HepG2 (cell line): ENCODE measurements at regions not wholly inside any gene's neighbourhood (a gene's known extent, or its start where the extent isn't known, plus 50 kb on each side); places are given as distances from the start of the nearest gene placed in this dataset.

Source experiments
- ZZZ3 ChIP-seq: sonication (generic); formaldehyde crosslinking; IDR thresholded peaks from 2 replicates; pipeline ENCODE4 v1.4.0; 2020; ENCODE audit warnings: missing genetic modification reagents, mild to moderate bottlenecking, borderline replicate concordance
- TF ChIP-seq, protein P1 (sequence below): sonication (generic); formaldehyde crosslinking; IDR thresholded peaks from 2 replicates; pipeline ENCODE4 v1.4.0; 2020; ENCODE audit warnings: missing genetic modification reagents

DNA sequence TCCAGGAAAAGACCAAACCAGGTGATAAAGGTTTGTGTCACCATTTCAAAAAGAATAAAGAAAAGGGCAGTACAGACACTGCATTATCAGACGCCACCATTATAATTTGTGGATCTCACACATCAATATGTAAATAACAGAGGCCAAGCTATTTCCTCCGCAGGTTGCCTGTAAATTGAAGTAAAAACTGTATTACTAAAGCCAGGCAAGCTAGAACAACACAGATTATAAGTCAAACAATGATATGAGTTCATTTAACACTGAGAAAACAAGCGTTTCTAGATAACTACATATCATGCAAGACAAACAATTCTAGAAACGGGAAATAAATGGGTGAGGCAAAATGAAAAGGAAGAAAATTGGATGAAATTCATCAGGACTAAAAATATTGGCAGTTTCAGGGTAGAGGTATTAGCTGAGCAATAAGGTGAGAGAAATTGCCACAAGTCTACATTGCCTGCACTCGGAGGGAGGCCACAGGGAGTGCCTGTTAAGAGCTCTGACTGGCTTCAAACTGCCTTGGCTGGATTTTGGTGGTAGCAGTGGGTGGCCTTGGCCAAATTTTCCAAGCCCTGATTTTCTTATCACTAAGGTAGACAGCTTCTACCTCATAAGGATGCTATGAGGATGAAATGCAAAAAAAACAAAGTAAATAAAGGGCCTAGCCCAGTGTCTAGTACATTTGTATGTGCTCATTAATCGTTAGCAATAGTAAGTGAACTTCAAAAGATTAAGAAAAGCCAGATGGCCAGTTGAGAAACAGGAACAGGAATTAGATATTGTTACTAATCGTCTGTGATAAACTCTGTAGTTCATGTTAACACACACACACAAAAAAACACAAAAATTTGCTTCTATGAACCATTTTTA lies 240.0 kb upstream of the NFE2L3 start:
- TF ChIP-seq, protein P1, sequence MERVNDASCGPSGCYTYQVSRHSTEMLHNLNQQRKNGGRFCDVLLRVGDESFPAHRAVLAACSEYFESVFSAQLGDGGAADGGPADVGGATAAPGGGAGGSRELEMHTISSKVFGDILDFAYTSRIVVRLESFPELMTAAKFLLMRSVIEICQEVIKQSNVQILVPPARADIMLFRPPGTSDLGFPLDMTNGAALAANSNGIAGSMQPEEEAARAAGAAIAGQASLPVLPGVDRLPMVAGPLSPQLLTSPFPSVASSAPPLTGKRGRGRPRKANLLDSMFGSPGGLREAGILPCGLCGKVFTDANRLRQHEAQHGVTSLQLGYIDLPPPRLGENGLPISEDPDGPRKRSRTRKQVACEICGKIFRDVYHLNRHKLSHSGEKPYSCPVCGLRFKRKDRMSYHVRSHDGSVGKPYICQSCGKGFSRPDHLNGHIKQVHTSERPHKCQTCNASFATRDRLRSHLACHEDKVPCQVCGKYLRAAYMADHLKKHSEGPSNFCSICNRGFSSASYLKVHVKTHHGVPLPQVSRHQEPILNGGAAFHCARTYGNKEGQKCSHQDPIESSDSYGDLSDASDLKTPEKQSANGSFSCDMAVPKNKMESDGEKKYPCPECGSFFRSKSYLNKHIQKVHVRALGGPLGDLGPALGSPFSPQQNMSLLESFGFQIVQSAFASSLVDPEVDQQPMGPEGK (CRISPR knock-in tag) = no peak
- no peak for TF ChIP-seq ZZZ3 (CRISPR knock-in tag)
